ENCODE measurements at regions not wholly inside any gene's neighbourhood (a gene's known extent, or its start where the extent isn't known, plus 50 kb on each side); places are given as distances from the start of the nearest gene placed in this dataset.
"Not testable (repeated sequence)": the region's sequence is repeated elsewhere in the genome, so short reads cannot be mapped to it uniquely, and the experiment has no call there.

- DNase-seq (ENCODE audit: extremely low read depth, low read depth): no peak
Observed at GRCh38 chr5:99765011-99765410, 770.2 kb upstream of the FAM174A start.

DNA sequence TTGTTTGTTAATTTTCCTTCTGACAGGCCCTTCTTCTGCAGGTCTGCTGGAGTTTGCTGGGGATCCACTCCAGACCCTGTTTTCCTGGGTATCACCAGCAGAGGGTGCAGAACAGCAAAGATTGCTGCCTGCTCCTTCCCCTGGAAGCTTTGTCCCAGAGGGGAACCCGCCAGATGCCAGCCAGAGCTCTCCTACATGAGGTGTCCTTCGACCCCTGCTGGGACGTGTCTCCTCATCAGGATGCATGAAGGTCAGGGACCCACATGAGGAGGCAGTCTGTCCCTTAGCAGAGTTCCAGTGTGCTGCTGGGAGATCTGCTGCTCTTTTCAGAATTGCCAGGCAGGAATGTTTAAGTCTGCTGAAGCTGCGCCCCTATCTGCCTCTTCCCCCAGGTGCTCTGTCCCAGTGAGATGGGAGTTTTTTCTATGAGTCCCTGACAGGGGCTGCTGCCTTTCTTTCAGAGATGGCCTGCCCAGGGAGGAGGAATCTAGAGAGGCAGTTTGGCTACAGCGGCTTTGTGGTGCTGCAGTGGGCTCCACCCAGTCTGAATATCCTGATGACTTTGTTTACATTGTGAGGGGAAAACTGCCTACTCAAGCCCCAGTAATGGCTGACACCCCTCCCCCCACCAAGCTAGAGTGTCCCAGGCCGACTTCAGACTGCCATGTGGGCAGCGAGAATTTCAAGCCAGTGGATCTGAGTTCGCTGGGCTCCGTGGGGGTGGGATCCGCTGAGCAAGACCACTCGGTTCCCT lies 772.0 kb upstream of the FAM174A start:
- DNase-seq (ENCODE audit: extremely low read depth, low read depth): no peak

DNA sequence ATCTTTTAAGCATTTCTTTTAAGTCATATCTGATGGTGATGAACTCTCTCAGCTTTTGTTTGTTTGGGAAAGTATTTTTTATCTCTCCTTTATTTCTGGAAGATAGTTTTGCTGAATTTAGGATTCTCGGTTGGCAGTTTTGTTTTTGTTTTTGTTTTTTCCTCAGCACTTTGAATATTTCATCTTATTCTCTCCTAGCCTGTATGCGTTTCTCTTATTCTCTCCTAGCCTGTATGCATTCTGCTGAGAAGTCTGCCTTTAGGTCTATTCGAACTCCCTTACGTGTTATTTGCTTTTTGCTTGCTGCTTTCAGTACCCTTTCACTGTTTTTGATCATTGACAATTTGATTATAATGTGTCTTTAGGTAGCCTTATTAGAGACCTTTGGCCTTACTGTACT lies 787.8 kb upstream of the FAM174A start:
- DNase-seq (ENCODE audit: extremely low read depth, low read depth): no peak

- not testable (repeated sequence) for DNase-seq (ENCODE audit: extremely low read depth, low read depth)
Observed at GRCh38 chr5:99733146-99733545, 802.0 kb upstream of the FAM174A start.

- DNase-seq (ENCODE audit: extremely low read depth, low read depth): not testable (repeated sequence)
Observed at GRCh38 chr5:99730653-99731052, 801.8 kb upstream of the CHD1 start.

DNA sequence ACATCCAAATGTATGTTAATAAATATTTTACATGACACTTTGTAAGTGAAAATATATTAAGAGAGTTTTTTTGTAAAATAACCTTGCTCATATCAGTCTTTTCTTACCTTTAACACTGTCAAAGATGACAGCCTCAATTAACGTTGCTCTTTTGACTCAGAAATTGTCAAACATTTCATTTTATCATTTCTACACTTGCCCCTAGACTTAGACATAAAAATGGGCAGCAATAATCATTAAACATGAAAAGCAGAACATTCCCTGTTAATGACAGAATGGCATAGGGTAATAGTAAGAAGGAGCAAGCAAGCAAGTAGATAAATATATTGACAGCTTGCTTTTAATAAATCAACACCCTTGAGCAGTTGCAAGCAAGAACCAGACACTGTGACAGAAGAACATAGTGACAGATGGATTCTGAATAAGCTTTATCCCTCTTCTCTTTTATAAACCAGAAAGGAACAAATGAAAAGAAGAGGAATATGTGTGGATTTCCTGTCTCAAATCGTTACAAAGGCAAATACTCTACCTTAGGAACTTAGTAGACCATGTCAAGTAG lies 796.0 kb upstream of the CHD1 start:
- DNase-seq (ENCODE audit: extremely low read depth, low read depth): no peak

DNA sequence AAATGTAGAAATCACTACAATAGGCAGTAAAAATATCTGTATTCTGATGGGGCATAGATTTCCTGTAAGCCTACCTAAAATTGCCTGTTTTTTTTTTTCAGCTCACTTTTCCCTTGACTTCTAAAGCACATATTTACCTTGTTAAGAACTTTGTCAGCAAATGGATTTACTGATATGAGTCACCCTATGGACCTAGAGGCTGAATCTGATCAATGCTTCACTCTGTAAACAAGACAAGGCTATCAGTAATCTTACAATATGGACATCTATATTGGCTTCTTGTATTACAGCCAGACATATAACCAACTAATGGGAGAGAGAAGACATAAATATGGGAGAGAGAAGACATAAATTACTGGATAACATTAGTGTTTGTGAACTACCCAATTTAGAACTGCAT lies 792.7 kb upstream of the CHD1 start:
- no peak for DNase-seq (ENCODE audit: extremely low read depth, low read depth)

- DNase-seq (ENCODE audit: extremely low read depth, low read depth): no peak
Observed at GRCh38 chr5:99715921-99716320, 787.1 kb upstream of the CHD1 start.

GRCh38 chr5:99706160-99706559 lies 777.4 kb upstream of the CHD1 start:
- DNase-seq (ENCODE audit: extremely low read depth, low read depth): no peak

DNA sequence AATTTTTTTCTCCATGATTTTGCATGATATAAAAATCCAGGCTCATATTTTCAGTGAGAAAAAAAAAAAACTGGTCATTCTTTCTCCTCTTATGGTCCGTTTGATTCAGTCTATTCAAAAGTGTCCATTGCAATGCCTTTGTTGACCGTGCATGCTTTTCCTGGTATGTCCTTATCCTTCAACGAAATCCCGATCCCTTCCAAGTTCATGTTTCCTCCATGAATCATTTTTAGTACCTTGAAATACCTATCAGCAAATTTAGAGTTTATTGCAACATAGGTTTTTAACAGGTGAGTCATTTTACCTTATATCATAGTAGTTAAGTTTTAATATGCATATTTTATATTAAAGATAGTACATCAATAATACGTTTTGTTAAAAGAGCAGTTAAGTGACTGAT lies 773.8 kb upstream of the CHD1 start:
- DNase-seq (ENCODE audit: extremely low read depth, low read depth): no peak

DNA sequence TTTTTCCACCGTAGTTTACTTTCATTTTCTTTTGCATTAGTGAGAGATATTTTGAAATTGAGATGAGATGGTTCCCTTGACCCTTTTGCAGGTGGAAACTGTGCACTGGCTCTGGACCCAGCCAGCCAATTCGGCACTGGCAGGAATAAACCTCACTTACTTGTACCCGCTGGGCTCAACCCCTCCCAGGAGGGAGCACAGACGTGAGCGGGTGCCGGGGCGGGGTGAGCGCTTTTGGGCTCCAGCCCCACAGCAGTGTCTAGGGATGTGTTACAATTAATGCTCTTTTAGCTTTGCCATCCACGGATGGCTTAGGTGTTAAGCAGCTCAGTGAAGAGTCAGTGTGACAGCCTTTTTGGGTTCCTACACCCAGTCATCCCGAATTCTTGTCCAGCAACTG lies 766.1 kb upstream of the CHD1 start:
- no peak for DNase-seq (ENCODE audit: extremely low read depth, low read depth)

GRCh38 chr5:99686538-99686937 lies 757.7 kb upstream of the CHD1 start:
- no peak for DNase-seq (ENCODE audit: extremely low read depth, low read depth)

- DNase-seq (ENCODE audit: extremely low read depth, low read depth): no peak
Observed at GRCh38 chr5:99675974-99676373, 747.2 kb upstream of the CHD1 start.

DNA sequence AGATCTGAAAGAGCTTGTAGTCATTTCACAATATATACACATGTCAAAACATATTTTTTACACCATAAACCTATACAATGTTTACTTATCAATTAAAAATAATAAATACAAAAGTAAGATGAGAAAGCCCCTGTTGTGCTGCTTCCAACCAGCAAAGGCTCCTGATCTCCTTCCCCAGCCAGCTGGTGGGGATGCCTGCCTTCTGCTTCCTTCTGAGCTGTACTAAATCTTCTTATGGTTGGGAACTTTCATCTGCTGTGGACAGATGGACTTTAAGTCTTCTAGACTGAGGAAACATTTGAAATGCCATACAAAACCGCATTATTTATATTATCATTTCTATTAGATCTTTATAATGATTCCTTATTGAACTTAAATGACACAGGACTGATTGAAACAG lies 745.3 kb upstream of the CHD1 start:
- no peak for DNase-seq (ENCODE audit: extremely low read depth, low read depth)

DNA sequence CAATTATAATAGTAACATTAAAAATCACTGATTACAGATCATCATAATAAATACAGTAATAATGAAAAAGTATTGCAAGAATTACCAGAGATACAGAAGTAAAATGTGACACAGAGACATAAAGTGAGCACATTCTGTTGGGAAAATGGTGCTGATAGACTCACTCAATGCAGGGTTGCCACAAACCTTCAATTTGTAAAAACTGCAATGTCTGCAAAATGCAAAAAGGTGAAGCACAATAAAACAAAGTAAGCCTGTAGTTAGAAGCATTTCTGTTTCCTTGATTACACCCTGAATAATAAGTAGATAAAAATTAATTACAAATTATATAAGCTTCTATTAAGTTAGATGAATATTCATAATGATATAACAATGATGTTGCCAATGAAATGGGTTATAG lies 736.2 kb upstream of the CHD1 start:
- DNase-seq (ENCODE audit: extremely low read depth, low read depth): no peak

- no peak for DNase-seq (ENCODE audit: extremely low read depth, low read depth)
Observed at GRCh38 chr5:99651298-99651697, 722.5 kb upstream of the CHD1 start.

DNA sequence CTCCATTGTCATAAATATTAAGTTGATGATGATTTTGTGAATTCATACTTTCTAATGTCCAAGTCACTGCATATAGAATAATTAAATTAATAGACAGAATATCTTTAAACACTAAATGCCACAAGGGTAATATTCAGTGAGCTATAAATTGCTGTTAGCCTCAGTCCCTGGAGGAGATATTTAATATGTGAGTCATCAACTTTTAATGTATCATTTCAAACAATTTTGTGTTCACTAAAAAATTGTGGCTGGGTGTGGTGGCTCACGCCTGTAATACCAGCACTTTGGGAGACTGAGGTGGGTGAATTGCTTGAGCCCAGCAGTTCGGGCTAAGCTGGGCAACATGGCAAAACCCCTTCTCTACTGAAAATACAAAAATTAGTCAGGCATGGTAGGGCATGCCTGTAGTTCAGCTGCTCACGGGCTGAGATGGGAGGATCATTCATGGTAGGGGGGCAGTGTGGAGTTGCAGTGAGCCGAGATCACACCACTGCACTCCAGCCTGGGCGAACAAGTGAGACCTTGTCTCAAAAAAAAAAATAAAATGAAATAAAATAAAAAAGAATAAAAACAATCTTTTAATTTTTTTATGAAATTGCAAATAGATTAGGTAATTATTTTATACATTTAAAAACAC lies 717.3 kb upstream of the CHD1 start:
- no peak for DNase-seq (ENCODE audit: extremely low read depth, low read depth)

DNA sequence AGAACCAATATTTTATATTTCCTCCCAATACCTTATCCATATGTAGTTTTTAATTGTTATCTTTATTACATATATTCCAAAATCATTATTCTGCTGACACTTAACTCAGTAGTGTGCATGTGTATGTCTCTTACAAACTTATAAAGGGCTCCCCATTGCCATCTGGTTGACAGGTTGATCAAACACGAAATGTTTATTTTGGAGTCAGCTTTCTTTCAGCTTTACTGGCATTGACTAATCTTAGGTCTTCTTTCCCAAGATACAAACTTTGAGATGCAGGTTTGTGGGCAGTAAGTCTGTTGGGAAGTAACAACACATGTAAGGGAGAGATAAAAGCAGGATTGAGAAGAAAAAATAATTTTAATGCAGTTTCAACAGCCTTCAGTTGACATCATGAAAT lies 716.0 kb upstream of the CHD1 start:
- DNase-seq (ENCODE audit: extremely low read depth, low read depth): no peak

DNA sequence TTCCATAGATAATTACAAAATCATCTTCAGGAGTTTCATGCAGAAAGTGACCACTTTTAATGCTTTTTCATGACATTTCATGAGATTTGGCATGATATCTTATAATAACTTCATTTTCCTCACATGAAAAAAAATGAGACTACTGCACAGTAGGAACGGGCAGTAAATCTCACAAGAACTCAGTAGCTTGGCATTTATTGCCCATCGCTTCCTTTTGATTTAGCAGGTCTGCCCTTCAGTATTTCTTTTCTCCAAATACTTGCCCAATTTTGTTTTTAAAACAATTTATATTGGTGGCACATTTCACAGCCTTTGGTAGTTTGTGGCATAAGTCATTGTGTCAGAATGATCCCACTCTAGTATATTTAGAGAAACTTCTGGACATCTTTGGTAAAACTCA lies 711.8 kb upstream of the CHD1 start:
- DNase-seq (ENCODE audit: extremely low read depth, low read depth): no peak

DNA sequence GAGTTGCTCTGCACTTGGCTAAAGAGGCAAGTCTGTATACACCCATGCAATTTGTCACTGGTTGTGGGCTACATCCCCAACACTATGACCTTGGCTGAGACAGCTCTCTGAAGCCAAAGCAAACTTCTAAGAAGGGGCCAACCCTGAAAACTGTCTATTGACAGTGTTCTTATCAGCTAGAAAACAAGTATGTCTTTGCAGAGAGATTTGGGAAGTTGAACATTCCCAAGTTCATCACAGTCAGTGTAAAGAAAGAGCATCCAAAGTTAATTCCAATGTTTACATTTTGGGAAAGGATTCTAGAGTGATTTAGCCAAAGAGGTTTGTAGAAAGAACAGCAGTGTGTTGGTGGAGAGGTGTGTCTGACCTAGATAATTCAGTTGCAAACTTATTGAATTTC lies 711.1 kb upstream of the CHD1 start:
- DNase-seq (ENCODE audit: extremely low read depth, low read depth): no peak

GRCh38 chr5:99636663-99637062 lies 707.9 kb upstream of the CHD1 start:
- DNase-seq (ENCODE audit: extremely low read depth, low read depth): no peak

All from NCI-H460 (cell line).